ENCODE measurements at regions not wholly inside any gene's neighbourhood (a gene's known extent, or its start where the extent isn't known, plus 50 kb on each side); places are given as distances from the start of the nearest gene placed in this dataset.

- POLR2A ChIA-PET: no interaction called here
- Histone ChIP-seq H3K27me3 (ENCODE audit: control insufficient read depth, insufficient read depth, low read length) (no peaks in the 10 kb centered on the region), H3K36me3 (ENCODE audit: control insufficient read depth, insufficient read depth, low read length) (no peaks in the 10 kb centered on the region), H3K4me3 (ENCODE audit: low read depth, low read length) (no peak overlapping the region)
- CTCF ChIA-PET: interaction anchor here (1.0 kb wide), 1 partner anchor 8 kb away, joined by 3 read pairs; no protein-coding TSS in a partner anchor
- no peak for DNase-seq (ENCODE audit: low read depth)
- TF ChIP-seq, protein P1, sequence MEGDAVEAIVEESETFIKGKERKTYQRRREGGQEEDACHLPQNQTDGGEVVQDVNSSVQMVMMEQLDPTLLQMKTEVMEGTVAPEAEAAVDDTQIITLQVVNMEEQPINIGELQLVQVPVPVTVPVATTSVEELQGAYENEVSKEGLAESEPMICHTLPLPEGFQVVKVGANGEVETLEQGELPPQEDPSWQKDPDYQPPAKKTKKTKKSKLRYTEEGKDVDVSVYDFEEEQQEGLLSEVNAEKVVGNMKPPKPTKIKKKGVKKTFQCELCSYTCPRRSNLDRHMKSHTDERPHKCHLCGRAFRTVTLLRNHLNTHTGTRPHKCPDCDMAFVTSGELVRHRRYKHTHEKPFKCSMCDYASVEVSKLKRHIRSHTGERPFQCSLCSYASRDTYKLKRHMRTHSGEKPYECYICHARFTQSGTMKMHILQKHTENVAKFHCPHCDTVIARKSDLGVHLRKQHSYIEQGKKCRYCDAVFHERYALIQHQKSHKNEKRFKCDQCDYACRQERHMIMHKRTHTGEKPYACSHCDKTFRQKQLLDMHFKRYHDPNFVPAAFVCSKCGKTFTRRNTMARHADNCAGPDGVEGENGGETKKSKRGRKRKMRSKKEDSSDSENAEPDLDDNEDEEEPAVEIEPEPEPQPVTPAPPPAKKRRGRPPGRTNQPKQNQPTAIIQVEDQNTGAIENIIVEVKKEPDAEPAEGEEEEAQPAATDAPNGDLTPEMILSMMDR (IDR thresholded peaks at IDR 0.05; ENCODE audit: insufficient read depth, low read depth, low read length): no peak
Observed at GRCh38 chr16:9495824-9496223, 404.4 kb downstream of the HAPSTR1 start.

- no peak overlapping the region for H3K4me3 ChIP-seq (ENCODE audit: low read depth, low read length)
- ChIA-PET POLR2A (no interaction called here), CTCF (no interaction called here)
- TF ChIP-seq, protein P1 (IDR thresholded peaks at IDR 0.05; ENCODE audit: insufficient read depth, low read depth, low read length): no peak
- H3K36me3 ChIP-seq (ENCODE audit: control insufficient read depth, insufficient read depth, low read length): no peaks in the 10 kb centered on the region
- H3K27me3 ChIP-seq (ENCODE audit: control insufficient read depth, insufficient read depth, low read length): no peaks in the 10 kb centered on the region
- no peak for DNase-seq (ENCODE audit: low read depth)
Observed at GRCh38 chr16:9497750-9498149, 406.3 kb downstream of the HAPSTR1 start.

GRCh38 chr16:9499941-9500593 is 408.6 kb downstream of the HAPSTR1 start:
- TF ChIP-seq, protein P1 (IDR thresholded peaks at IDR 0.05; ENCODE audit: insufficient read depth, low read depth, low read length): no peak
- no peak for DNase-seq (ENCODE audit: low read depth)
- Histone ChIP-seq H3K36me3 (ENCODE audit: control insufficient read depth, insufficient read depth, low read length) (no peaks in the 10 kb centered on the region), H3K27me3 (ENCODE audit: control insufficient read depth, insufficient read depth, low read length) (no peaks in the 10 kb centered on the region), H3K4me3 (ENCODE audit: low read depth, low read length) (no peak overlapping the region)
- ChIA-PET POLR2A (no interaction called here), CTCF (no interaction called here)

- TF ChIP-seq, protein P1 (IDR thresholded peaks at IDR 0.05; ENCODE audit: insufficient read depth, low read depth, low read length): no peak
- H3K4me3 ChIP-seq (ENCODE audit: low read depth, low read length): no peak overlapping the region
- no peak for DNase-seq (ENCODE audit: low read depth)
- H3K27me3 ChIP-seq (ENCODE audit: control insufficient read depth, insufficient read depth, low read length): no peaks in the 10 kb centered on the region
- ChIA-PET POLR2A (no interaction called here), CTCF (no interaction called here)
- H3K36me3 ChIP-seq (ENCODE audit: control insufficient read depth, insufficient read depth, low read length): no peaks in the 10 kb centered on the region
Observed at GRCh38 chr16:9500872-9501271, 409.4 kb downstream of the HAPSTR1 start.

GRCh38 chr16:9503251-9503984 is 412.0 kb downstream of the HAPSTR1 start:
- CTCF ChIA-PET: no interaction called here
- no peaks in the 10 kb centered on the region for H3K36me3 ChIP-seq (ENCODE audit: control insufficient read depth, insufficient read depth, low read length)
- TF ChIP-seq, protein P1 (IDR thresholded peaks at IDR 0.05; ENCODE audit: insufficient read depth, low read depth, low read length): no peak

More at GRCh38 chr16:9503251-9503984, 412.0 kb downstream of the HAPSTR1 start:
- POLR2A ChIA-PET: no interaction called here
- Histone ChIP-seq H3K4me3 (ENCODE audit: low read depth, low read length) (no peak overlapping the region), H3K27me3 (ENCODE audit: control insufficient read depth, insufficient read depth, low read length) (no peaks in the 10 kb centered on the region)
- no peak for DNase-seq (ENCODE audit: low read depth)

Measured in BJ (cell line).